Panc1 (cell line): ENCODE measurements at regions not wholly inside any gene's neighbourhood (a gene's known extent, or its start where the extent isn't known, plus 50 kb on each side); places are given as distances from the start of the nearest gene placed in this dataset.

Experiments
- ATAC-seq: fragments of 200-7000 bp; cut with Tn5 transposase; 2 replicates; pipeline ENCODE4 v1.9.1; 2020; ENCODE audit warnings: mild to moderate bottlenecking, moderate library complexity
- BruUV-seq: library from RNA; stranded (reverse); fragments of 400-500 nt; replicated peaks from 2 replicates; lab custom pipeline; 2021; lab: Mats Ljungman, UMichigan
- CTCF ChIA-PET: fragments of 300-600 bp; sonication (Branson Sonifier 250); formaldehyde crosslinking; loops from one replicate; lab custom pipeline; 2022; ENCODE audit warnings: antibody characterized with exemption; lab: Charles Lee
- POLR2A ChIA-PET: fragments of 300-600 bp; sonication (Branson Sonifier 250); formaldehyde crosslinking; loops from one replicate; lab custom pipeline; 2022; ENCODE audit warnings: antibody characterized with exemption; lab: Charles Lee
- DNase-seq: peaks from one replicate; pipeline ENCODE4 v3.0.0-alpha.2; 2010; ENCODE audit warnings: low read depth, low spot score
- H3K27ac ChIP-seq: 2 replicates; pipeline ENCODE4 v1.5.1; 2011; ENCODE audit warnings: mild to moderate bottlenecking, low read length, inconsistent platforms
- H3K27me3 ChIP-seq: fragments of 200-500 bp; sonication (Bioruptor generic); 2 replicates; pipeline ENCODE4 v1.6.0; 2014; ENCODE audit warnings: low read length, inconsistent platforms; ENCODE audit not compliant: control insufficient read depth, insufficient read depth
- H3K36me3 ChIP-seq: fragments of 200-500 bp; sonication (Bioruptor generic); 2 replicates; pipeline ENCODE4 v1.5.1; 2014; ENCODE audit warnings: inconsistent platforms, mild to moderate bottlenecking, low read length, moderate library complexity; ENCODE audit not compliant: control insufficient read depth, insufficient read depth
- H3K4me1 ChIP-seq: 2 replicates; pipeline ENCODE4 v1.5.1; 2011; ENCODE audit warnings: inconsistent platforms, mild to moderate bottlenecking, low read length, moderate library complexity; ENCODE audit not compliant: control insufficient read depth, insufficient read depth
- H3K4me3 ChIP-seq, 2 experiments: 2 replicates each; pipeline ENCODE4 v1.5.1; 2011 to 2012; ENCODE audit warnings: low read depth in 2 of 2, low read length in 2 of 2, mild to moderate bottlenecking in 2 of 2, inconsistent platforms in 1 of 2, moderate library complexity in 1 of 2
- H3K9me3 ChIP-seq: fragments of 200-500 bp; sonication (Bioruptor generic); 2 replicates; pipeline ENCODE4 v1.5.1; 2014; ENCODE audit warnings: low read depth, mild to moderate bottlenecking, inconsistent platforms, low read length, moderate library complexity; ENCODE audit not compliant: control insufficient read depth, insufficient read depth
- POLR2AphosphoS5 ChIP-seq: IDR thresholded peaks from 2 replicates; pipeline ENCODE4 v1.6.1; 2012; ENCODE audit warnings: mild to moderate bottlenecking, low read depth, low read length, moderate library complexity
- SIN3A ChIP-seq: IDR thresholded peaks from 2 replicates; pipeline ENCODE4 v1.6.1; 2012; ENCODE audit warnings: low read depth, mild to moderate bottlenecking, low read length, moderate library complexity, borderline replicate concordance; ENCODE audit not compliant: insufficient read depth
- TCF7L2 ChIP-seq: IDR thresholded peaks from 2 replicates; pipeline ENCODE4 v1.6.1; 2011; ENCODE audit warnings: mild to moderate bottlenecking, low read depth, low read length, inconsistent platforms
- in situ Hi-C: cut with HindIII; loops from 2 replicates; pipeline ENCODE4 v1.10.0; 2016; ENCODE audit warnings: low sequenced_read_pairs, low pct_unique_long_range_greater_than_20kb
- intact Hi-C: fragments of 100-400 bp; cut with micrococcal nuclease; formaldehyde crosslinking; loops from one replicate; pipeline ENCODE4 v1.10.0; 2022; ENCODE audit not compliant: unreplicated experiment
- TF ChIP-seq, protein P1 (sequence below), 2 experiments: IDR thresholded peaks; 2 replicates each; pipeline ENCODE4 v1.6.1; 2011 to 2012; ENCODE audit warnings: low read depth in 2 of 2, control low read depth in 1 of 2, low read length in 1 of 2, mild to moderate bottlenecking in 1 of 2, moderate library complexity in 1 of 2; ENCODE audit not compliant: insufficient read depth in 1 of 2
- TF ChIP-seq, protein P2 (sequence below): fragments of 450-650 bp; IDR thresholded peaks from 2 replicates; pipeline ENCODE4 v1.5.1; 2017; ENCODE audit warnings: mild to moderate bottlenecking

DNA sequence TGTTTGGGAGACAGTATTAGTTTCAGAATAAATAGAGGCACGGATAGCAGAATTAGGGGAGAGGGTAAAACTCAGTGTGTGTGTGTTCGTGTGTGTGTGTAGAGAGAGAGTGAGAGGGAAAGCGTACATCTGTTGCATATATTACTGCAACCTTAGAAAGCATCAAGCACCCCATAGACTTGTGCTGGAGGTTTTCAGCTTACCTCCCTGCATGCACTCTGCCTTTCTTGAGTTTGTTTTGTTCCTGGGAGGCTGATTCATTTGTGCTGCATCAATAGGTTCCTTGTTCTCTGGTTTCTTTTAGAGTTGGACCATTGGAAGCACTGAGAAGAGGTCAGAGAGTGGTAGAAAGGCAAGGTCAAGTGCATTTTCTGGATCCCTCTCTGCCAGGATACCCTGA, 104.4 kb upstream of the KCNK1 start:
- no TSS peak for BruUV-seq
- ChIA-PET CTCF (no interaction called here), POLR2A (interaction anchor here (0.6 kb wide), 1 partner anchor 88 kb away, joined by 8 read pairs; no protein-coding TSS in a partner anchor)
- H3K4me1 ChIP-seq, result no peaks in the 10 kb centered on the region
- TF ChIP-seq TCF7L2, result no peak
- TF ChIP-seq, protein P1, sequence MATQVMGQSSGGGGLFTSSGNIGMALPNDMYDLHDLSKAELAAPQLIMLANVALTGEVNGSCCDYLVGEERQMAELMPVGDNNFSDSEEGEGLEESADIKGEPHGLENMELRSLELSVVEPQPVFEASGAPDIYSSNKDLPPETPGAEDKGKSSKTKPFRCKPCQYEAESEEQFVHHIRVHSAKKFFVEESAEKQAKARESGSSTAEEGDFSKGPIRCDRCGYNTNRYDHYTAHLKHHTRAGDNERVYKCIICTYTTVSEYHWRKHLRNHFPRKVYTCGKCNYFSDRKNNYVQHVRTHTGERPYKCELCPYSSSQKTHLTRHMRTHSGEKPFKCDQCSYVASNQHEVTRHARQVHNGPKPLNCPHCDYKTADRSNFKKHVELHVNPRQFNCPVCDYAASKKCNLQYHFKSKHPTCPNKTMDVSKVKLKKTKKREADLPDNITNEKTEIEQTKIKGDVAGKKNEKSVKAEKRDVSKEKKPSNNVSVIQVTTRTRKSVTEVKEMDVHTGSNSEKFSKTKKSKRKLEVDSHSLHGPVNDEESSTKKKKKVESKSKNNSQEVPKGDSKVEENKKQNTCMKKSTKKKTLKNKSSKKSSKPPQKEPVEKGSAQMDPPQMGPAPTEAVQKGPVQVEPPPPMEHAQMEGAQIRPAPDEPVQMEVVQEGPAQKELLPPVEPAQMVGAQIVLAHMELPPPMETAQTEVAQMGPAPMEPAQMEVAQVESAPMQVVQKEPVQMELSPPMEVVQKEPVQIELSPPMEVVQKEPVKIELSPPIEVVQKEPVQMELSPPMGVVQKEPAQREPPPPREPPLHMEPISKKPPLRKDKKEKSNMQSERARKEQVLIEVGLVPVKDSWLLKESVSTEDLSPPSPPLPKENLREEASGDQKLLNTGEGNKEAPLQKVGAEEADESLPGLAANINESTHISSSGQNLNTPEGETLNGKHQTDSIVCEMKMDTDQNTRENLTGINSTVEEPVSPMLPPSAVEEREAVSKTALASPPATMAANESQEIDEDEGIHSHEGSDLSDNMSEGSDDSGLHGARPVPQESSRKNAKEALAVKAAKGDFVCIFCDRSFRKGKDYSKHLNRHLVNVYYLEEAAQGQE (IDR thresholded peaks at IDR 0.05; ENCODE audit: insufficient read depth in 1 of 2, low read depth in 2 of 2, low read length in 1 of 2), result no peak
- no peak for TF ChIP-seq SIN3A
- TF ChIP-seq, protein P2, sequence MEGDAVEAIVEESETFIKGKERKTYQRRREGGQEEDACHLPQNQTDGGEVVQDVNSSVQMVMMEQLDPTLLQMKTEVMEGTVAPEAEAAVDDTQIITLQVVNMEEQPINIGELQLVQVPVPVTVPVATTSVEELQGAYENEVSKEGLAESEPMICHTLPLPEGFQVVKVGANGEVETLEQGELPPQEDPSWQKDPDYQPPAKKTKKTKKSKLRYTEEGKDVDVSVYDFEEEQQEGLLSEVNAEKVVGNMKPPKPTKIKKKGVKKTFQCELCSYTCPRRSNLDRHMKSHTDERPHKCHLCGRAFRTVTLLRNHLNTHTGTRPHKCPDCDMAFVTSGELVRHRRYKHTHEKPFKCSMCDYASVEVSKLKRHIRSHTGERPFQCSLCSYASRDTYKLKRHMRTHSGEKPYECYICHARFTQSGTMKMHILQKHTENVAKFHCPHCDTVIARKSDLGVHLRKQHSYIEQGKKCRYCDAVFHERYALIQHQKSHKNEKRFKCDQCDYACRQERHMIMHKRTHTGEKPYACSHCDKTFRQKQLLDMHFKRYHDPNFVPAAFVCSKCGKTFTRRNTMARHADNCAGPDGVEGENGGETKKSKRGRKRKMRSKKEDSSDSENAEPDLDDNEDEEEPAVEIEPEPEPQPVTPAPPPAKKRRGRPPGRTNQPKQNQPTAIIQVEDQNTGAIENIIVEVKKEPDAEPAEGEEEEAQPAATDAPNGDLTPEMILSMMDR, result no peak
- TF ChIP-seq POLR2AphosphoS5, result no peak
- in situ Hi-C loops (no loop called here), intact Hi-C loops (no loop called here)
- no peak overlapping the region for H3K27ac ChIP-seq
- H3K27me3 ChIP-seq, result no peaks in the 10 kb centered on the region
- H3K9me3 ChIP-seq, result no peaks in the 10 kb centered on the region
- H3K36me3 ChIP-seq, result no peaks in the 10 kb centered on the region
- no peak for ATAC-seq
- H3K4me3 ChIP-seq, result no peak overlapping the region
- DNase-seq, result no peak

DNA sequence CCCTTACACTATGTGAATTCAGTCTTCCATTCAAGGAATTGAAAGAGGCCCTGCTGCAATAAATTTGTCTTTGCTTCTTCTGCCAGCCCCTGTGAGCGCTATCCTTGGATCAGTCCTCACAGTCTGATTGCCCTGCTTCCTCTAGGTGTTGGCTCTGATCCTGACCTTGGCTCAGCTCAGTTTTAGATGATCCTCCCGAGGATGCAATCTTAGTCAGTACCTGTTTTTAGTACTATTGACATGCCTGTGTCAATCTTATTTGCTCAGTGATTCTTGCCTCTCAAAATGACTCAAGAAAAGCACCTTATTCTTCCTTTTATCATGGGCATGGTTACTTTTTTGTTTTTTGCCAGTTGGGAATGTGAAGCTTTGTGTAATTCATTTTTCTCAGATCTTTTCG, 101.4 kb upstream of the KCNK1 start:
- POLR2A ChIA-PET, result no interaction called here
- intact Hi-C loops (no loop called here), in situ Hi-C loops (no loop called here)
- no peaks in the 10 kb centered on the region for H3K27me3 ChIP-seq
- CTCF ChIA-PET, result no interaction called here
- no peak overlapping the region for H3K27ac ChIP-seq
- TF ChIP-seq, protein P2, result no peak
- no peak for TF ChIP-seq POLR2AphosphoS5
- no peak for TF ChIP-seq SIN3A
- no peak for TF ChIP-seq TCF7L2
- TF ChIP-seq, protein P1 (IDR thresholded peaks at IDR 0.05; ENCODE audit: insufficient read depth in 1 of 2, low read depth in 2 of 2, low read length in 1 of 2), result no peak
- no TSS peak for BruUV-seq
- no peaks in the 10 kb centered on the region for H3K9me3 ChIP-seq
- ATAC-seq (no peak), DNase-seq (no peak)
- H3K4me1 ChIP-seq, result no peaks in the 10 kb centered on the region
- H3K36me3 ChIP-seq, result no peaks in the 10 kb centered on the region
- H3K4me3 ChIP-seq, result no peak overlapping the region
